ENCODE measurements at regions not wholly inside any gene's neighbourhood (a gene's known extent, or its start where the extent isn't known, plus 50 kb on each side); places are given as distances from the start of the nearest gene placed in this dataset.

DNA sequence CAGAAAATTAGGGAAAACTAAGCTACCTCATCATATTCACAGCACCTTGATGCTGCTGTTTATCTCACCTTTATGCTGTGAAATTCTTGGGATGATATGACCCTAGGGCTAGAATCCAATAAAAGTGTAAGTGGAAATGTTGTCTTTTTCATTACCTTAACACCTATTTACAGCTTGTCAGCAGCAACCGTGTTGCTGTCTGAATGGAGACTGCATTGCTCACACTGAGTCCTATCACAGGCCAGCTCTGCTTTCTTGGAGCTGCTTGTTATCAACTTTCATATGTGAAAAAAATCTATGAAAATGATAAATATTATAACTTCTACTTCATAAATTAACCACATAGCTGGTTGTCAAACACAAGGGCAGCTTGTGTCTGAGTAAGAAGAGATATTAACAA is 789.5 kb downstream of the TECRL start:
- no peak overlapping the region for H3K4me3 ChIP-seq (ENCODE audit: low read depth in 2 of 2, low read length in 2 of 2)
- ATAC-seq (no peak), DNase-seq (ENCODE audit: low read depth, low spot score) (no peak)
- TF ChIP-seq TCF7L2 (IDR thresholded peaks at IDR 0.05; ENCODE audit: low read depth, low read length) = no peak
- TF ChIP-seq POLR2AphosphoS5 (IDR thresholded peaks at IDR 0.05; ENCODE audit: low read depth, low read length) = no peak
- TF ChIP-seq, protein P1, sequence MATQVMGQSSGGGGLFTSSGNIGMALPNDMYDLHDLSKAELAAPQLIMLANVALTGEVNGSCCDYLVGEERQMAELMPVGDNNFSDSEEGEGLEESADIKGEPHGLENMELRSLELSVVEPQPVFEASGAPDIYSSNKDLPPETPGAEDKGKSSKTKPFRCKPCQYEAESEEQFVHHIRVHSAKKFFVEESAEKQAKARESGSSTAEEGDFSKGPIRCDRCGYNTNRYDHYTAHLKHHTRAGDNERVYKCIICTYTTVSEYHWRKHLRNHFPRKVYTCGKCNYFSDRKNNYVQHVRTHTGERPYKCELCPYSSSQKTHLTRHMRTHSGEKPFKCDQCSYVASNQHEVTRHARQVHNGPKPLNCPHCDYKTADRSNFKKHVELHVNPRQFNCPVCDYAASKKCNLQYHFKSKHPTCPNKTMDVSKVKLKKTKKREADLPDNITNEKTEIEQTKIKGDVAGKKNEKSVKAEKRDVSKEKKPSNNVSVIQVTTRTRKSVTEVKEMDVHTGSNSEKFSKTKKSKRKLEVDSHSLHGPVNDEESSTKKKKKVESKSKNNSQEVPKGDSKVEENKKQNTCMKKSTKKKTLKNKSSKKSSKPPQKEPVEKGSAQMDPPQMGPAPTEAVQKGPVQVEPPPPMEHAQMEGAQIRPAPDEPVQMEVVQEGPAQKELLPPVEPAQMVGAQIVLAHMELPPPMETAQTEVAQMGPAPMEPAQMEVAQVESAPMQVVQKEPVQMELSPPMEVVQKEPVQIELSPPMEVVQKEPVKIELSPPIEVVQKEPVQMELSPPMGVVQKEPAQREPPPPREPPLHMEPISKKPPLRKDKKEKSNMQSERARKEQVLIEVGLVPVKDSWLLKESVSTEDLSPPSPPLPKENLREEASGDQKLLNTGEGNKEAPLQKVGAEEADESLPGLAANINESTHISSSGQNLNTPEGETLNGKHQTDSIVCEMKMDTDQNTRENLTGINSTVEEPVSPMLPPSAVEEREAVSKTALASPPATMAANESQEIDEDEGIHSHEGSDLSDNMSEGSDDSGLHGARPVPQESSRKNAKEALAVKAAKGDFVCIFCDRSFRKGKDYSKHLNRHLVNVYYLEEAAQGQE (IDR thresholded peaks at IDR 0.05; ENCODE audit: insufficient read depth in 1 of 2, low read depth in 2 of 2, low read length in 1 of 2) = no peak
- no peak for TF ChIP-seq CTCF (IDR thresholded peaks at IDR 0.05)
- no peak for TF ChIP-seq SIN3A (IDR thresholded peaks at IDR 0.05; ENCODE audit: borderline replicate concordance, insufficient read depth, low read depth, low read length)
- no peaks in the 10 kb centered on the region; the same call in 1 of the 2 replicates for H3K36me3 ChIP-seq (ENCODE audit: control insufficient read depth, insufficient read depth, low read length)
- ChIA-PET CTCF (no interaction called here), POLR2A (no interaction called here)
- no TSS peak for BruUV-seq (replicated peaks)
- H3K9me3 ChIP-seq (ENCODE audit: control insufficient read depth, insufficient read depth, low read depth, low read length) = no peaks in the 10 kb centered on the region
- intact Hi-C loops (cut with micrococcal nuclease; ENCODE audit: unreplicated experiment) = no loop called here
- no peaks in the 10 kb centered on the region for H3K27me3 ChIP-seq (ENCODE audit: control insufficient read depth, insufficient read depth, low read length)
- no peak overlapping the region for H3K27ac ChIP-seq (ENCODE audit: low read length)
- no peaks in the 10 kb centered on the region for H3K4me1 ChIP-seq (ENCODE audit: control insufficient read depth, insufficient read depth, low read length)
- in situ Hi-C loops (cut with HindIII; ENCODE audit: low pct_unique_long_range_greater_than_20kb, low sequenced_read_pairs) = no loop called here

- POLR2A ChIA-PET = no interaction called here
- Histone ChIP-seq H3K9me3 (ENCODE audit: control insufficient read depth, insufficient read depth, low read depth, low read length) (no peaks in the 10 kb centered on the region), H3K36me3 (ENCODE audit: control insufficient read depth, insufficient read depth, low read length) (no peaks in the 10 kb centered on the region; the same call in 1 of the 2 replicates), H3K27me3 (ENCODE audit: control insufficient read depth, insufficient read depth, low read length) (no peaks in the 10 kb centered on the region), H3K27ac (ENCODE audit: low read length) (no peak overlapping the region), H3K4me3 (ENCODE audit: low read depth in 2 of 2, low read length in 2 of 2) (no peak overlapping the region), H3K4me1 (ENCODE audit: control insufficient read depth, insufficient read depth, low read length) (no peaks in the 10 kb centered on the region)
- DNase-seq (ENCODE audit: low read depth, low spot score) (no peak), ATAC-seq (no peak)
- intact Hi-C loops (cut with micrococcal nuclease; ENCODE audit: unreplicated experiment) = no loop called here
- in situ Hi-C loops (cut with HindIII; ENCODE audit: low pct_unique_long_range_greater_than_20kb, low sequenced_read_pairs) = no loop called here
- CTCF ChIA-PET = no interaction called here
- no peak for TF ChIP-seq CTCF (IDR thresholded peaks at IDR 0.05)
- TF ChIP-seq TCF7L2 (IDR thresholded peaks at IDR 0.05; ENCODE audit: low read depth, low read length) = no peak
- TF ChIP-seq SIN3A (IDR thresholded peaks at IDR 0.05; ENCODE audit: borderline replicate concordance, insufficient read depth, low read depth, low read length) = no peak
- no peak for TF ChIP-seq POLR2AphosphoS5 (IDR thresholded peaks at IDR 0.05; ENCODE audit: low read depth, low read length)
- TF ChIP-seq, protein P1 (IDR thresholded peaks at IDR 0.05; ENCODE audit: insufficient read depth in 1 of 2, low read depth in 2 of 2, low read length in 1 of 2) = no peak
- no TSS peak for BruUV-seq (replicated peaks)
Measured at GRCh38 chr4:63618883-63619718, 790.1 kb downstream of the TECRL start.

All from Panc1 (cell line).